Stomach (tissue), 4 donors: ENCODE measurements at regions not wholly inside any gene's neighbourhood (a gene's known extent, or its start where the extent isn't known, plus 50 kb on each side); places are given as distances from the start of the nearest gene placed in this dataset.

ENCODE experiments used
- CTCF ChIP-seq, 7 experiments: fragments of 450-650 bp in 4 of 7; fragments of 200-600 bp in 3 of 7; sonication (generic) in 3 of 7; IDR thresholded peaks; one replicate each; pipeline ENCODE4 v1.5.1; 2016 to 2019; ENCODE audit warnings: antibody characterized with exemption in 7 of 7, control low read depth in 2 of 7, mild to moderate bottlenecking in 1 of 7
- POLR2A ChIP-seq, 4 donors: fragments of 450-650 bp; IDR thresholded peaks; one replicate each; pipeline ENCODE4 v1.6.1; 2016; ENCODE audit warnings: antibody characterized with exemption in 4 of 4, control low read depth in 2 of 4, mild to moderate bottlenecking in 1 of 4, moderate library complexity in 1 of 4

GRCh38 chr1:193794239-193794638, 607.8 kb upstream of the B3GALT2 start:
- TF ChIP-seq CTCF (IDR thresholded peaks at IDR 0.05): no peak
- no peak for TF ChIP-seq POLR2A (IDR thresholded peaks at IDR 0.05)
